Stomach (tissue), 4 donors: ENCODE measurements at regions not wholly inside any gene's neighbourhood (a gene's known extent, or its start where the extent isn't known, plus 50 kb on each side); places are given as distances from the start of the nearest gene placed in this dataset.

Source experiments
- CTCF ChIP-seq, 7 experiments: fragments of 450-650 bp in 4 of 7; fragments of 200-600 bp in 3 of 7; sonication (generic) in 3 of 7; IDR thresholded peaks; one replicate each; pipeline ENCODE4 v1.5.1; 2016 to 2019; ENCODE audit warnings: antibody characterized with exemption in 7 of 7, control low read depth in 2 of 7, mild to moderate bottlenecking in 1 of 7
- POLR2A ChIP-seq, 4 donors: fragments of 450-650 bp; IDR thresholded peaks; one replicate each; pipeline ENCODE4 v1.6.1; 2016; ENCODE audit warnings: antibody characterized with exemption in 4 of 4, control low read depth in 2 of 4, mild to moderate bottlenecking in 1 of 4, moderate library complexity in 1 of 4
- POLR2AphosphoS5 ChIP-seq, 3 donors: sonication (generic); formaldehyde crosslinking; IDR thresholded peaks; one replicate each; pipeline ENCODE4 v1.6.1; 2016; ENCODE audit warnings: antibody characterized with exemption in 3 of 3

GRCh38 chr7:145899938-145900337, 216.7 kb upstream of the CNTNAP2 start:
- TF ChIP-seq CTCF (IDR thresholded peaks at IDR 0.05) = no peak
- no peak for TF ChIP-seq POLR2AphosphoS5 (IDR thresholded peaks at IDR 0.05)
- no peak for TF ChIP-seq POLR2A (IDR thresholded peaks at IDR 0.05)
